Kidney (tissue), 13 donors: ENCODE measurements at regions not wholly inside any gene's neighbourhood (a gene's known extent, or its start where the extent isn't known, plus 50 kb on each side); places are given as distances from the start of the nearest gene placed in this dataset.

Source experiments
- DNase-seq, 5 donors: peaks; one replicate each; pipeline ENCODE4 v3.0.0-alpha.2; 2013 to 2020
- FAIRE-seq: peaks from 2 replicates; lab custom pipeline; 2012; peaks lifted over from hg19 to GRCh38; lab: Jason Lieb, UNC
- H3K27ac ChIP-seq, 2 donors: one replicate each; pipeline ENCODE4 v1.7.0; 2013; ENCODE audit warnings: low read depth in 2 of 2, low read length in 2 of 2, inconsistent platforms in 1 of 2
- H3K27me3 ChIP-seq: one replicate; pipeline ENCODE4 v1.7.1; 2013; ENCODE audit warnings: low read length, inconsistent platforms; ENCODE audit not compliant: control insufficient read depth, insufficient read depth
- H3K36me3 ChIP-seq, 3 donors: one replicate each; pipeline versions ENCODE4 v1.7.0 to v1.7.1; 2013; ENCODE audit warnings: low read length in 3 of 3, control low read depth in 1 of 3, inconsistent platforms in 1 of 3; ENCODE audit not compliant: insufficient read depth in 3 of 3, control insufficient read depth in 2 of 3
- H3K4me1 ChIP-seq, 3 donors: one replicate each; pipeline versions ENCODE4 v1.7.0 to v1.7.1; 2013; ENCODE audit warnings: low read length in 3 of 3, inconsistent platforms in 1 of 3, low read depth in 1 of 3; ENCODE audit not compliant: control insufficient read depth in 2 of 3, insufficient read depth in 2 of 3
- H3K4me3 ChIP-seq, 3 donors: one replicate each; pipeline versions ENCODE4 v1.7.0 to v1.8.1; 2013; ENCODE audit warnings: low read length in 3 of 3, control low read depth in 1 of 3, inconsistent platforms in 1 of 3
- H3K9ac ChIP-seq, 3 donors: one replicate each; pipeline versions ENCODE4 v1.7.0 to v1.7.1; 2013; ENCODE audit warnings: low read length in 3 of 3, control low read depth in 1 of 3, inconsistent platforms in 1 of 3
- H3K9me3 ChIP-seq, 3 donors: one replicate each; pipeline versions ENCODE4 v1.7.0 to v1.7.1; 2013; ENCODE audit warnings: low read length in 3 of 3, control low read depth in 1 of 3, inconsistent platforms in 1 of 3; ENCODE audit not compliant: control insufficient read depth in 2 of 3, insufficient read depth in 1 of 3
- intact Hi-C: fragments of 100-400 bp; cut with DNase I; formaldehyde crosslinking; loops from one replicate; pipeline ENCODE4 v1.11.1; 2022
- TF ChIP-seq, protein P1 (sequence below): IDR thresholded peaks from 3 replicates; pipeline ENCODE4 v1.5.1; 2012; ENCODE audit warnings: mild to moderate bottlenecking, moderate library complexity, borderline replicate concordance; ENCODE audit not compliant: insufficient read depth; ENCODE audit errors: extremely low read depth
- donor health status: control.
- donor health status: control.
- donor health status: control.
- donor health status: control.
- donor health status: control.
- donor health status: DM: yes; HTN: yes; CAD: no.
- donor health status: Normal renal cell carcinoma (clear cell type).

GRCh38 chr3:194867270-194867983, 181.7 kb downstream of the FAM43A start:
- H3K36me3 ChIP-seq = no peaks in the 10 kb centered on the region
- no peak for DNase-seq
- FAIRE-seq = no peak
- no peak overlapping the region for H3K4me3 ChIP-seq
- H3K4me1 ChIP-seq = peaks cover 0 to 4% (median 0%) of the 10 kb centered on the region in 3 donors
- peak overlapping the region in 1 of 2 donors; percentile 56 for H3K27ac ChIP-seq
- no peaks in the 10 kb centered on the region for H3K9me3 ChIP-seq
- intact Hi-C loops = no loop called here
- no peaks in the 10 kb centered on the region for H3K27me3 ChIP-seq
- TF ChIP-seq, protein P1, sequence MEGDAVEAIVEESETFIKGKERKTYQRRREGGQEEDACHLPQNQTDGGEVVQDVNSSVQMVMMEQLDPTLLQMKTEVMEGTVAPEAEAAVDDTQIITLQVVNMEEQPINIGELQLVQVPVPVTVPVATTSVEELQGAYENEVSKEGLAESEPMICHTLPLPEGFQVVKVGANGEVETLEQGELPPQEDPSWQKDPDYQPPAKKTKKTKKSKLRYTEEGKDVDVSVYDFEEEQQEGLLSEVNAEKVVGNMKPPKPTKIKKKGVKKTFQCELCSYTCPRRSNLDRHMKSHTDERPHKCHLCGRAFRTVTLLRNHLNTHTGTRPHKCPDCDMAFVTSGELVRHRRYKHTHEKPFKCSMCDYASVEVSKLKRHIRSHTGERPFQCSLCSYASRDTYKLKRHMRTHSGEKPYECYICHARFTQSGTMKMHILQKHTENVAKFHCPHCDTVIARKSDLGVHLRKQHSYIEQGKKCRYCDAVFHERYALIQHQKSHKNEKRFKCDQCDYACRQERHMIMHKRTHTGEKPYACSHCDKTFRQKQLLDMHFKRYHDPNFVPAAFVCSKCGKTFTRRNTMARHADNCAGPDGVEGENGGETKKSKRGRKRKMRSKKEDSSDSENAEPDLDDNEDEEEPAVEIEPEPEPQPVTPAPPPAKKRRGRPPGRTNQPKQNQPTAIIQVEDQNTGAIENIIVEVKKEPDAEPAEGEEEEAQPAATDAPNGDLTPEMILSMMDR = no peak
- H3K9ac ChIP-seq = no peak overlapping the region

DNA sequence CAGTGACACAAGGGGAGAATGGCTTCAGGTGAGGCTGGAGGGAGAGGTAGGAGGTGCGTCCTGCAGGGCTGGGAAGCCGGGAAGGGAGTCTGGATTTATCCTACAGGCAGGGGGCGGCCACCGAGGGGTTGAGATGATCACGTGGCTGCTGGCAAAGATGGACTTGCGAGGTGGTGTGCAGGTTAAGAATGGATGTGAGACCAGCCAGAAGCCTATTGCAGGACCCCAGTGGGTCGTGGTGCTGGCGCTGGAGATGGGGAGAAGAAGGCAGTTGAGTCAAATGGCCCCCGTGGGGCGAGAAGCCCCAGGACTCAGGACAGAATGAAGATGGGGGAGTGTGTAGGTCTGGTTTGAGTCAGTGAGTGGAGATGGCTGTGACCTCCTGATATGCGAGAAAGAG, 183.1 kb downstream of the FAM43A start:
- peaks cover 0 to 4% (median 0%) of the 10 kb centered on the region in 3 donors for H3K4me1 ChIP-seq

GRCh38 chr3:194869482-194870169, 183.9 kb downstream of the FAM43A start:
- H3K36me3 ChIP-seq = no peaks in the 10 kb centered on the region
- H3K9me3 ChIP-seq = no peaks in the 10 kb centered on the region
- H3K27ac ChIP-seq = no peak overlapping the region
- intact Hi-C loops = no loop called here
- H3K4me1 ChIP-seq = peaks cover 0 to 4% (median 0%) of the 10 kb centered on the region in 3 donors
- TF ChIP-seq, protein P1 = no peak
- no peaks in the 10 kb centered on the region for H3K27me3 ChIP-seq
- no peak for FAIRE-seq
- no peak for DNase-seq
- no peak overlapping the region for H3K4me3 ChIP-seq
- H3K9ac ChIP-seq = no peak overlapping the region

More for the DNA sequence above, 183.1 kb downstream of the FAM43A start:
- H3K9me3 ChIP-seq = no peaks in the 10 kb centered on the region
- DNase-seq = no peak
- H3K36me3 ChIP-seq = no peaks in the 10 kb centered on the region
- intact Hi-C loops = no loop called here
- no peak for FAIRE-seq
- no peak overlapping the region for H3K9ac ChIP-seq
- H3K27me3 ChIP-seq = no peaks in the 10 kb centered on the region
- no peak overlapping the region for H3K4me3 ChIP-seq
- no peak overlapping the region for H3K27ac ChIP-seq
- TF ChIP-seq, protein P1 = no peak
